Inferior parietal cortex (tissue), 1 donor: ENCODE measurements at regions not wholly inside any gene's neighbourhood (a gene's known extent, or its start where the extent isn't known, plus 50 kb on each side); places are given as distances from the start of the nearest gene placed in this dataset.

Experiments
- DNase-seq: peaks from one replicate; pipeline ENCODE4 v3.0.0-alpha.2; 2016; ENCODE audit errors: extremely low spot score

GRCh38 chr2:144847347-144848080 lies 327.6 kb upstream of the ZEB2 start:
- DNase-seq: no peak

- no peak for DNase-seq
Observed at GRCh38 chr2:144836635-144837350, 316.9 kb upstream of the ZEB2 start.

GRCh38 chr2:144835634-144836350 lies 315.9 kb upstream of the ZEB2 start:
- no peak for DNase-seq

GRCh38 chr2:144834998-144835633 lies 315.2 kb upstream of the ZEB2 start:
- DNase-seq: no peak

- DNase-seq: no peak
Observed at GRCh38 chr2:144834363-144834762, 314.4 kb upstream of the ZEB2 start.

- no peak for DNase-seq
Observed at GRCh38 chr2:144833075-144833637, 313.2 kb upstream of the ZEB2 start.

- DNase-seq: peak; percentile 34
Observed at GRCh38 chr2:144832048-144832447, 312.1 kb upstream of the ZEB2 start.

- DNase-seq: no peak
Observed at GRCh38 chr2:144830543-144830942, 310.6 kb upstream of the ZEB2 start.

- no peak for DNase-seq
Observed at GRCh38 chr2:144827404-144827803, 307.5 kb upstream of the ZEB2 start.

GRCh38 chr2:144826105-144826504 lies 306.2 kb upstream of the ZEB2 start:
- no peak for DNase-seq

- no peak for DNase-seq
Observed at GRCh38 chr2:144825331-144826020, 305.6 kb upstream of the ZEB2 start.

GRCh38 chr2:144824306-144825080 lies 304.6 kb upstream of the ZEB2 start:
- DNase-seq: no peak

GRCh38 chr2:144822966-144823365 lies 303.0 kb upstream of the ZEB2 start:
- DNase-seq: no peak

- DNase-seq: no peak
Observed at GRCh38 chr2:144812288-144812687, 292.4 kb upstream of the ZEB2 start.

- no peak for DNase-seq
Observed at GRCh38 chr2:144801766-144802165, 281.8 kb upstream of the ZEB2 start.

- no peak for DNase-seq
Observed at GRCh38 chr2:144801325-144801724, 281.4 kb upstream of the ZEB2 start.

GRCh38 chr2:144798989-144799388 lies 279.1 kb upstream of the ZEB2 start:
- DNase-seq: no peak

- no peak for DNase-seq
Observed at GRCh38 chr2:144798034-144798433, 278.1 kb upstream of the ZEB2 start.

- DNase-seq: no peak
Observed at GRCh38 chr2:144796936-144797335, 277.0 kb upstream of the ZEB2 start.

- no peak for DNase-seq
Observed at GRCh38 chr2:144796164-144796563, 276.2 kb upstream of the ZEB2 start.

- no peak for DNase-seq
Observed at GRCh38 chr2:144785253-144785652, 265.3 kb upstream of the ZEB2 start.
